K562 (cell line): ENCODE measurements at regions not wholly inside any gene's neighbourhood (a gene's known extent, or its start where the extent isn't known, plus 50 kb on each side); places are given as distances from the start of the nearest gene placed in this dataset.

Experiments
- CHD2 ChIP-seq: IDR thresholded peaks from 2 replicates; pipeline ENCODE4 v1.6.1; 2011; ENCODE audit warnings: low read depth, low read length
- CTCF ChIP-seq, 3 experiments: IDR thresholded peaks in 2 of 3; conservative IDR thresholded peaks in 1 of 3; 2 replicates each; pipeline ENCODE4 v1.5.1; 2011 to 2012; ENCODE audit warnings: low read length in 3 of 3, mild to moderate bottlenecking in 3 of 3, control low read depth in 2 of 3, improper control_type of control experiment in 1 of 3, inconsistent platforms in 1 of 3, low read depth in 1 of 3, mixed read lengths in 1 of 3, moderate library complexity in 1 of 3; ENCODE audit not compliant: insufficient read depth in 2 of 3
- FOXM1 ChIP-seq, 2 experiments: fragments of 450-650 bp in 1 of 2; sonication (generic) in 1 of 2; formaldehyde crosslinking in 1 of 2; IDR thresholded peaks; 2 replicates each; pipeline versions ENCODE4 v1.6.1 to v1.9.0; 2017 to 2022; ENCODE audit warnings: low read depth in 2 of 2, mild to moderate bottlenecking in 2 of 2, missing genetic modification reagents in 1 of 2, moderate library complexity in 1 of 2
- GABPA ChIP-seq: fragments of 200-800 bp; sonication (Bioruptor generic); conservative IDR thresholded peaks from 2 replicates; pipeline ENCODE4 v1.6.1; 2016; ENCODE audit warnings: low read depth, missing genetic modification characterization, missing compliant biosample characterization
- HNRNPLL ChIP-seq: fragments of 200-400 bp; formaldehyde crosslinking; IDR thresholded peaks from 2 replicates; pipeline ENCODE4 v1.6.1; 2017; ENCODE audit warnings: low read length, low read depth, mild to moderate bottlenecking; ENCODE audit not compliant: poor library complexity, severe bottlenecking
- MAZ ChIP-seq, 2 experiments: fragments of 450-650 bp in 1 of 2; sonication (generic) in 1 of 2; formaldehyde crosslinking; IDR thresholded peaks in 1 of 2; conservative IDR thresholded peaks in 1 of 2; 2 replicates each; pipeline versions ENCODE4 v1.4.0 to v1.5.0; 2020; ENCODE audit warnings: mild to moderate bottlenecking in 1 of 2, missing genetic modification reagents in 1 of 2
- SMC3 ChIP-seq: conservative IDR thresholded peaks from 2 replicates; pipeline ENCODE4 v1.6.1; 2011; ENCODE audit warnings: low read depth, low read length, improper control_type of control experiment; ENCODE audit not compliant: insufficient read depth
- TCF7L2 ChIP-seq: fragments of 150-350 bp; IDR thresholded peaks from 2 replicates; pipeline ENCODE4 v1.6.1; 2016; ENCODE audit warnings: low read depth, mild to moderate bottlenecking, low read length, moderate library complexity
- ZNF583 ChIP-seq: fragments of 250-450 bp; sonication (Bioruptor Pico); IDR thresholded peaks from 2 replicates; pipeline ENCODE4 v1.4.0; 2020

GRCh38 chr4:115769396-115769795 is 656.0 kb upstream of the NDST4 start:
- TF ChIP-seq GABPA (tag) (no peak), HNRNPLL (no peak), FOXM1 (IDR thresholded peaks at IDR 0.05; ENCODE audit: low read depth) (no peak), FOXM1 (CRISPR knock-in tag; IDR thresholded peaks at IDR 0.05; ENCODE audit: low read depth) (no peak), MAZ (CRISPR knock-in tag; conservative IDR thresholded peaks at IDR 0.05 in 1 of 2, IDR thresholded peaks at IDR 0.05 in 1 of 2) (no peak), CHD2 (no peak), CTCF (IDR thresholded peaks at IDR 0.05 in 2 of 3, conservative IDR thresholded peaks at IDR 0.05 in 1 of 3; ENCODE audit: insufficient read depth in 2 of 3, low read depth in 1 of 3, low read length in 3 of 3) (no peak), SMC3 (no peak), TCF7L2 (no peak), ZNF583 (no peak)
